Mammary epithelial cell (primary cell): ENCODE measurements at regions not wholly inside any gene's neighbourhood (a gene's known extent, or its start where the extent isn't known, plus 50 kb on each side); places are given as distances from the start of the nearest gene placed in this dataset.

ENCODE experiments used
- CTCF ChIP-seq, 2 donors: IDR thresholded peaks in 1 of 2; conservative IDR thresholded peaks in 1 of 2; 2 replicates each; pipeline ENCODE4 v1.5.1; 2011 to 2012; ENCODE audit warnings: inconsistent platforms in 2 of 2, low read length in 2 of 2, mild to moderate bottlenecking in 2 of 2, control low read depth in 1 of 2, low read depth in 1 of 2; ENCODE audit not compliant: insufficient read depth in 1 of 2; ENCODE audit errors: extremely low read depth in 1 of 2
- EZH2 ChIP-seq: IDR thresholded peaks from 2 replicates; pipeline ENCODE4 v1.6.1; 2012; ENCODE audit warnings: low read length, inconsistent platforms, borderline replicate concordance

- TF ChIP-seq CTCF (conservative IDR thresholded peaks at IDR 0.05 in 1 of 2, IDR thresholded peaks at IDR 0.05 in 1 of 2; ENCODE audit: extremely low read depth in 1 of 2, insufficient read depth in 1 of 2, low read depth in 1 of 2, low read length in 2 of 2), result no peak
- TF ChIP-seq EZH2, result no peak
Measured at GRCh38 chr6:21785164-21785563, 191.6 kb downstream of the SOX4 start.
